NCI-H2029 (cell line): ENCODE measurements at regions not wholly inside any gene's neighbourhood (a gene's known extent, or its start where the extent isn't known, plus 50 kb on each side); places are given as distances from the start of the nearest gene placed in this dataset.

Source experiments
- DNase-seq: peaks from one replicate; lab custom pipeline; 2025; lab: John Stamatoyannopoulos, UW

DNA sequence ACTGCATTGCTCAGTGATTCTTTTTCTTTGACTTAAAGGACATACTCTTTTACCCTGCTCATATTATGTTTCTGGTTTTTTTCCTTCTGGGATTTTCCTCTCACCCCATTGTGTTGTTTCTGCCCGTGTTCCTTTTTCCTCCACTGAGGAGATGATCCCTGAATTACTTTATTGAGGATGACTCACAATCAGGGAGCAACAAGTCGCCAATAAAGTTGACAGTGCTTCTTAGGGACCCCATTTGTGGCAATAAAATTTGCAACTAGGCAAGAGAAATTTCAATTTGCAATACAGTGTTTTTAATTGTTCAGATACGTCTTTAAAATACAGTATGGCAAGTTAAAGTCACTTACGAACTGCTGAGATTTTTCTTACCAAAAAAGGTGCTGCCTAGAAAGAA, 217.9 kb downstream of the SOX4 start:
- DNase-seq, result no peak

DNA sequence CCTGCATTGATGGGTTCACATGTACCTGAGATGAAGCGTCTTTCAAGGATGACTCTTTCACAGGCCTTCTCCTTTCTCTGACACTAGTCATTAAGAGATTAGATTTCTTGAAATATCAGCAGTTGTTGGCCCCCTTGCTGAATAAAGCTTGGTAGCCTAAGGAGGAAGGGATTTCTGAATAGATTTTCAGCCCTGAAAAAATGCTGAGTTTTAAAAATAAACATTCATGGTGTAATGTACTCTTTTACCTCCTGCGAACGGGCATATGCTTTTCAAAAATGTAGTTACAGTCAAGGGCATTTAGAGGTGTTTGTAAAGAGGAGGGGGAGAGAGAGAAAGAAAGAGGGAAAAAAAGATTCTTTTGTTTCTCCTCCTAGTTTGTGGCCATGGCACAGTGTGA, 222.7 kb downstream of the SOX4 start:
- no peak for DNase-seq

DNA sequence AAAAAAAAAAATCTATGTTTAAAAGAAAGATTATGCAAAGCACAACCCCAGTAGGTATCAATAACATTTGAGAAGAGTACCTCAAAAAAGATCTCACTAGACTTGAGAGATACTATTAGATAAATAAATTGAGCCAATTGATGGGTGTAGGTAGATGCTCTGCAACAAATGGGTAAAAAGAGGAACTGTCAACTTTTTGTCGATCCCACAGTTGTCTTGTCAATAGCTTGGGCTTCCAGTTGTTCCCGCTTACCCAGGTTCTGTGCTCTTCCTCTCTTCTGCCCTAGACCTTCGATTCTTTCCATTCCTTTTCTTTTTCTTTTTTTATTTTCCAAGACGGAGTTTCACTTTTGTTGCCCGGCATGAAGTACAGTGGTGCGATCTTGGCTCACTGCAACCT, 226.9 kb downstream of the SOX4 start:
- no peak for DNase-seq

DNA sequence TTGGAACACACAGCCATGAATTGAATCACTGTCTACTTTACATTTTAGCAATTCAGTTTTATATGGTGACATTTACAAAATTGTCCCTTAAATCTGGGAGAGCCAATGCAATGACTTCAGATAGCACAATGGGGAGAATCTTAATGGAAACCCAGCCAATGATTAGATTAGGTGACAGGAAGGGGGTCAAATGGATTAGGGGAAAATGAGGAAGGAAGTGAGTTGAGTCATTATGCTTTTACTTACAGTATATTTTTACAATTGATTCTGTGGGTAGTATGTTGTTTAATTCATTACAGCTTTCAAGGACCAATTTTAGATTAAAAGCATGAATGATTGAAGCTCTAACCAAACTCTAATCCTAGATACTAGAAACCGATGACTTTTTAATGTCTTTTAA, 229.8 kb downstream of the SOX4 start:
- no peak for DNase-seq

DNA sequence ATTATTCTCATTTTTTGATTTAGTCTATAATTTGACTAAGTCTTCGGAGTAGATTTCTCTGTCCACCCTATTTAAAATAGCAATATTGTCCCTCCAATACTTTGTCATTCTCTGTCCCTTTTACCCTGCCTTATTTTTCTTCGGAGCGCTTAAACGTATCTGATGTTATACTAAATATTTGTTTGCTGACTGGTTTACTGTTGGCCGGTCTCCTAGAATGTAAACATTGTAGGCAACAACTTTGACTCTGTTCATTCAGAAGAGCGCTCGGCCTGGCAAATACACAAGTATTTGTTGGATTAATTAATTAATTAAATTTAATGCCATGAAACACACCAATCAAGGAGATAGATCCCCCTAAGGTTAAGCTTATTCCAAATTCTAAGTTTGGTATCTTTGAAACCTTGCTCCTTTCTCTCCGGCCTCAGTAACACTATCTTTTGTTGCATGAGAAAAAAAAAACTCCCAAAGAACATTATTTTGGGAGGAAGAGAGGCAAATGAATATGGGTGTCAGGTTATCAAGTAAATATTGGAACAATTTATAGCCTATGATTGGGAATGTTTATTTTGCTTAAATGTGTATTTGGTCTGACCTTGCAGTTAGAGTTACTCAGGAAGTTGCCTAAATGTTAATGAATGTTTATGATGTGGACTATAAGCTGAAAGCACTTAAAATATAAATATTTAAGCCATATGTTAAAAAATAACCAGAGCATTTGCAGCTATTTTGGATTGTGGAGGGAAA, 231.1 kb downstream of the SOX4 start:
- DNase-seq, result peak; percentile 68

DNA sequence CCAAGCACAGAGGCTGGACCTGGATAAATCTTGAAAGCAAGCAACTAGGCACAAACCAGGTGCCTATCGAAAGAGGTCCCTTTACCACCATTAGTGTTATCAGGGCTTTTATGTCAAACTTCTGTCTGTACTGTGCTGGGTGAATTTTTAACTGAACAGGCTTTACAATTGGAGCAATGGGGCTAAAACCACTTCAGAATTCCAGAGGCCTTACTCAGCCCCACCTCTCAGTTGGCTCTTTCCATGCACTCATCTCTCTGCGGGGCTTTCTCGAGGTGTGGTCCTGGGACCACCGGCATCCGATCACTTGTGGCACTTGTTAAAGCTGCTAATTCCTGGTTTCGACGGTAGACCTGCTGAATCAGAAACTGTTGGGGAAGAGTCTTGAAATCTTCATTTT, 232.5 kb downstream of the SOX4 start:
- DNase-seq, result no peak

DNA sequence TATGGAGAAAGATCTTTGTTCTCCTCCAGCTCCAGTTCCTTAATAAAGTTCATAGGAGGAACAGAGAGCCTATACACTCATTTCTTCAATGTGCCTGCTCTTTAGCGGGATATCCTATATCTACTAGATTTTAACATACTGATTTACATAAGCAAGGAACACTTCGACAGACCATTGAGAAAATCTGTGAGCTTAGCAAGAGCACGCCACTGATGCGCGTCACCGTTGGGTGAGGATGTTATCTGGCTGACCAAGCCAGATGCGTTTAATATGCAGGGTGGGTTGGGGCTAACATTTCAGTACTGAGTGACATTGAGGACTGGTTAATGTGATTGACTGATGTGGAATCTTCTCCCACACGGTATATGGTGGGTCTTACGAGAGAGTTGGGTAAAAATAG, 233.4 kb downstream of the SOX4 start:
- DNase-seq, result no peak

DNA sequence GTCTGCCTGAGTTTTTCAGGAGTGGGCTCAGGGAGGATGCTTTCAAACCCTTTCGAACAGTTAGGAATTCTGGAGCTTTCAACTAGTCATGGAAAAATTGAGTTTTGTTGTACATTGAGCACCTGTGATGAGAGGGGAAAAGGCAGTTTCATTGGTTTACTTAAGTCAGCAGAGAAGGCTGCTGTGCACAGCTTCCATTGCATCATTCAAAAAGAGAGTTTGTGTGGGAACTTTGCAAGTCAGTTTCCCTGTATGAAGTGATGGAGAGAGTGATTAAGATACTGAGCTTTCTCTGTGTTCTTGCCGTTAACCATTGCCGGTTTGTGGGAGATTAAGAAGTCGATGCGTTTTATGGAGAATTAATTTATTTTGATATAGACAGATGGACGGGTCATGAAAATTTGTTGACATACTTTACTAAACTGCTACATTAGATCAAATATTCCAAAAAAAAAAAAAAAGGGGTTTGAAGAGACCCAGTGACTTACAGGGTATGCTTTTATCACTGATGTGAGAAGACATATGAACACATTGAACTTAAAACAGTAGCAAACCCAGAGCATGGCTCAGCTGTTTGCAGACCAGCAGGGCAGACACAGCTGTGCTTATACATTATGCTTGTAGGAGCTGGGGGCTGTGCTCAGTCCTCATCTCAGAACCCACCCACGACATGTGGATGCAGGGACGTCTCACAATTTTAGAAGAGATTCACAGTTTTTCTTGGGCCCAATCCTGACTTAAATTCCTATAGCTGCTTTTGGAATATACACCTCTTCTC, 234.1 kb downstream of the SOX4 start:
- no peak for DNase-seq

DNA sequence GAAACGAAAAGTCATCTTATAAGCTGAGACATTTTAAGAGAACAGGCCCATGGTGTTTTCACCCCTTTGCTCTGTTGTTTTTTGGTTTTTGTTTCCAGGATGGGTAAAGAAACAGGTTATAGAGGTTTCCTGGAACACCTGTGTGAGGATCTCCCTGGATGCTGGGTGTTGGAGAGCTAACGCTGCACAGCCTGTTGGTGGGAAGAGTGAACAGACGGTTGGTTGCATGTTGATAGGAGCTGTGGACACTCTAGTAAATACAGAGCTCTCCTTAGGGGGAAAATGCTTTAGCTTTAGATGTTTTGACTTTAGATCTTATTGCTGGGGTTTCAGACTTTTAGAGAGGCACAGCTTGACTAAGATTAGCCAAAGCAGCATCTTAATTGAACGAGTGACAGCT, 235.2 kb downstream of the SOX4 start:
- no peak for DNase-seq

DNA sequence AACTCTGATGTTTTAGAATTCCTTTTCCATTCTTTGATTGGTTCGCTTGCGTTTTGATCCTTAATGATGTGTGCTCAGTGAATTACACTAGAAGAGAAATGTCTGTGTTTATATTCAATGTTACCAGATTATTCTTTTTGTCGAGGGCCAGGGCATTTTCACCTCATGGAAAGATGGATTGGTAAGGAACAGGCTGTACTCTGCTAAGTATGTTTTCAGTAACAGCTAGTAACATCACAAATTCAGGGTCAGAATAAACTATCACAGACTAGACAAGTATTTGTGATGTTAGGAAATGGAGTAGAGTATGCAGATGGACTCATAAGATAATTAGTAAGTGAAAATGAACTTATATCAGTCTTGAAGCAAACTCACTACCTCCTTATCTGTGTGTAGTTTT, 235.6 kb downstream of the SOX4 start:
- no peak for DNase-seq

DNA sequence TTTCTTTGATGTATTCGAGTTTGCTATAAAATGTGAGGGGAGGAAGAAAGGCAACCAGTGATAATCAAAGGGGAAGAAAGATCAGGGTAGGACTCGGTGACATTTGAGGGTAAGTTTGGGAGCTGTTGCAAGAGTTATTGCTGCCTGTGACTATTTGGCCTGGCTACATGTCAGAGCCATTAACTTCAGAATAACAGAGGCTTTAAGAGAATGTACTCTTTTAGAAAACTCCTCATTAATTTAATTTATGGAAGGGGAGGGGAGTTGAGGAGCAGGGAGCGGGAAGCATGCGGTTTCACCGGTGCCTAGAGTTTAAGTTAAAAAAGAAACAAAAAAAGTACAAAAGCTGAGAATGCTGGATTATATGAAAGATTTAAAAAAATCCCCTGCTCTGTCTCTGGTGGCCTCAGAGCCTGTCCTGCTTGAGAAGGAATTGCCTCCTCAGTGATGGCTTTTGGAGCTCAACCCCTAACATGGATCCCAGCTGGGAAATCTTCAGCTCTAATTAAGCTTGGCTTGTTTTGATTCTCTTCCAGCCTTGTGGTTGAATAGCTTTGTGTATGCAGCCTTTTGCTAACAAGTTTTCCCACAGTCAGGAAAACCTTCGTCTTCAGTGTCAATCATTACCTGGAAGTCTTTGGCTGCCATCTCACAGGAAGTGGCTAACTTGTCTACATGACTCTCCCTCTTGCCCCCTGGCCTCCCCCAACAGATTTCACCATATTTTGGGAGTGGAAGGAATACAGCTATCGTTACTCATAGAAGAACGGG, 238.2 kb downstream of the SOX4 start:
- DNase-seq, result no peak

DNA sequence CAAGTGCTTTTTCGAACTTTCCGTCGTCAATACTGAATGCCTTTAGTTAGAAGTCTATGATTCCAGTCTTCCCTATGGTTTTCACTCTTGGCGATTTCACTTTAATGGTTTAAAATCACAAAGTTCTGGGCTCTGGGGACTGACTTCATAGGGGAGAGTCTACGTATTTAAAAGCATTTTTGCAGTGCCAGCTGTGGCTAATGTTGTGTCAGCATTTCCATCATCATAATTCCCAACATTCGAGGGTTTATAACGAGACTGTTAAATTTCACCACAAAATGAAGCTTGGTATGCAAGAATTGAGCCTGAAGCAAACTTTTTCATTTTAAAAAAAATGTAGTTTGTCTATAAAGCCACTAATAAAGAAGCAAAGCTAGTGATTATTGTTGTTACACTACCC, 242.7 kb downstream of the SOX4 start:
- no peak for DNase-seq

DNA sequence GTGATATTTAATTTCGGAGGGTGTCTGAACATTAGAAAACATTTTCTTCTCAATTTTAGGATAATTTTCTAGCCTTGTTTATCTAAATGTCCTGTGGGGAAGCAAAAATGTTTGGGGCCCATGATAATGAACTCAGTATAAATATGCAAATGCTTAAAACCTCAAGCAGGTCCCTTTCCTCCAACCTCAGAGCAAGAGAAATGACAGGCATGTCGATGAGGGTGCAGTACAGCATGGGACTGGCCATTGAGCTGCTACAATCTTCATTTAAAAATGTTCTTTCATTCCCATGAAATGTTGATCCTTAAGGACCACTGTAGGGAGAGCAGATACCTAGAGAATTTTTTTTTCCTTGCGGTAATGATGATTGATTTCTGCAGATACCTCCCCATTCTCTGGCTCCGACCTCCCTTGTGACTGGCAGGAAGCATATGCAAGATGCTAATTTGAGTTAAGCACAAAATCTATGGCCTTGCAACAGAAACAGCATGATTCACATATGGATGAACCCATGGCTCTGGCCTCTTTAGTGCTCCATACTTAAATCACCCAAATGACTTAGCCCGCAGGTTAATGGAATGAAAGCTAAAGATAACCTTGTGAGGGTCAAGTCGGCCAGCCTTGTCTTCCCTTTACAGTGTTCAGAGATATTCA, 243.3 kb downstream of the SOX4 start:
- no peak for DNase-seq

DNA sequence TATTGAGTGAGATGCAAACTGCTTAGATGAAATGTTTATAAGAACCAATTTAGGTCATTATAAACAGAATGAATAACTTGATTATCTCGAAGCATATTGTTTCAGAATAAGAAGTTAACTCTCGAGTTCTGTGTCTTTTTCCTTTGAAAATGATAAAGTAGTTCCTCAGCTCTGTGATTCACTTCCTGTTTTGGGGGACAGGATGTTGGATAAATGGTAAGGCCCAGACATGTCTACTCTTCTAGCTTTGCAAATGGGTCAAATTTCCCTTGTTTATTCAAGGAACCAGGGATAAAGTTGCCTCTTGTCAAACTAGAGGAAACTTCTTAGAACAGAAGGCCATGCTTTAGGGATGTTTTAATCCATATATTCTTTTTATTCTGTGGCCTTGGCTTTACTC, 246.9 kb downstream of the SOX4 start:
- no peak for DNase-seq

DNA sequence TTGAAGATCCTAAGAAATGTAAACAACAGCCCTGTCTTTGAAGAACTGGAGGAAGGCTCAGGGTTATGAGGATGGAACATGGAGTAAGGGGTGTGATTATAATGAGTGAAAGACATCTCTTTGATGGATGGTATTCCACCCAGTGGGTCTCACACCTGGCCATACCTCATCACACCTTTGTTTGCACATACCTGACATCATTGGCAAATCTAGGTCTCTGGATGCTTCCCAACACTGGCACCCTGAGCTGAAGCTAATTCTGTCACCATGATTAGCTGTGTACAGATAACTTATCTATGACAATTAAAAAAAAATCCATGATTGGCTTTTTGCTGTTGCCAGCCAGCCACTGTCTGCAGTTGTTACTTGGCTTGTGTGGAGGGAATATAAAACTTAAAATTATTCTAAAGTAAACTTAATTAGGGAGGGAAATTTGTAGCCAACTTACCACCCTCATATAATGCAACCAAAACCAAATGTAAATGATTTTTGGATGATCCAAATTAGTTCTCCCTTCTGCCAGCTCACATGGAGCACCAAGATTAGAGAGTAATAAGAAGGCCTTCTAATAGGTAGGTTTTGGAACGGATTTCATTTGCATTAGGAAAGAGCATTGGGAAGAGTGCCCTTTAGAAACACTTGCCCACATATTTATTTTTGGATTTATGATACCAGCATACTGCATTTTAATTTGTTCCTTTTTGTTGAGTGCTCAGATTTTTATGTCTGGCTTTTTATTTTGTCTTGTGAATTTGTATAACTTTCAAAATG, 249.5 kb downstream of the SOX4 start:
- DNase-seq, result peak; percentile 88

DNA sequence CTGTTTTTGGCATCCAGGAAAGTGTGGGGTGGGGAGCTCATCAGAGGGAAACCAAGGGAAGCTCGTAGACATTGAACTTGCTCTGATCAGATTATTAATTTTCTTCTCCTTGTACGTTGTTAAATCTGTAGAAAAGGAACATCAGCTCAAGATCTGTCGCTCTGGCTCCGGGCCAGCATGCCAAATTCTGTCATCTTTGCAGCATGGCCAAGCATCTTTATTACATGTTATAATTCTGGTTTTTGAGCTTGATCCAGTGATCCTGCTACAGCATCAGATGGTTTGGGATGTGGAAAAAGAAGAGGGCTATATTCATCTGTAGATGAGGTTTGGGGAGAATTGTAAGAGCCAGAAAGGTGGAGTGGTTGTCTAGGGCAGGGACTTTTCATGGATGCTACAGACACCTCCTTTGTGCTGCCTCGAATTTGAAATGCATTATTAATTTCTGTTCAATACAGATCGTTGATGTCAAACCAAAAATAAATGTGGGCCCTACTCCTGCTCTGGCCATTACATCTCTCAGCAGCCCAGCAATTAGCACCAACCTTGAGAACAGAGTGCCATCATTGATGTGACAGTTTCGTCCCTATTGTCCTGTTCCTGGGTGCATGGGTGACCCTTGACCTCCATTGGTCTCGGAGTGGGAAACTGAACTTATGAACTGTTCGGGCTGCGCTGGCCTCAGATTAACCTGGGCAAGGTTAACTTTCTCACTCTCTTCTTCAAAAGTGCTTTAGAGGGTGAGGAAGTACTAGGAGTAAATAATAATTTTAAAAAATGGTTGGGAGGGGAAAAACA, 250.8 kb downstream of the SOX4 start:
- DNase-seq, result no peak

DNA sequence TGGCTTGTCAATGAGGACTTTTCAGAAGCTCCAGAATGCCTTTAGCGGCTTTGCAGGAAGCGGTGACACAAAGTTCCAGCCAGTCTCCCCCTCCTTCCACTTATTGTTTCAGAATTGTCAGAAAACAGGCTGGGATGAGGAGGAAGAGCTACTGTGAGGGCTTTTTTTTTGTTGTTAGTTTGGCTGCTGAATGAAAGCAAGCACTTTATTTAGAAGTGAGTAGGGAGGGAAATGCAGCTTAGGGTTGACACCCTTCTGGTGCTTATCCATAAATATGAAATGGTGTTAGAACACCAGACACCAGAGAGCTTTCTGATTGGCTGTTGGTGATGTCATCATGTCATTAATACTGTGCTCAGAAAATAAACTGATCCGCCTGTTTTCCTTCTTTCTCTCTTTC, 251.5 kb downstream of the SOX4 start:
- DNase-seq, result peak; percentile 86

DNA sequence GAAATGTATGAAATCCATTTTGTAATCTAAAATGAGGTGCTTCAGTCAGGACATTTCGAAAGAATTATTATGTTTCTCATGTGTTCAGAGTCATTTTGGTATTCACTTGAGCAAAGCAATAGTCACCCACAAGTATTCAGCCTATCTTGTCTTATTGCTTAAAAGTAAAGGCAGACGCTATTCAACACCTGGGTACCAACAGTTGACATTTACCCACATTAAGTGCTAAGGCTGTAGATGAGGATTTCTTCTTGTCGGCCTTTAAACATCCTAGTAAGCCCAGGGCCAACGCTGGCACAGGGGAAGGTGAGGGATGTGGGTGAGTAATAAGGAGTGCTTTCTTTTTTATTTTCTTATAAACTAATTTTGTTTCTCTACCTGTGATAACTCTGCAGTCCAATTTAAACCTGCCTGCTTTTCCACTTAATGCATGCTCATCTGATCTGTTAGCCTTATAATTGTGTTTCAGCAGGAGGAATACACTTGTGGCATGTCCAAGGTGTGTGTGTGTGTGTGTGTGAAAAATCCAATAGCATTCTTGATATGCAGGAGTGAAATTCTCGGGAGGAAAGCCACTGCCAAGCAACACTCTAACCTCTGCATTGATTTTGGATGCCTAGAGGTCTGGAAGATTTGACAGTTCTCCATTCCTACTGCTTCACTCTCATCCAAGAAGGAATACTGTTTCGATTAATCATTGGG, 252.0 kb downstream of the SOX4 start:
- no peak for DNase-seq

DNA sequence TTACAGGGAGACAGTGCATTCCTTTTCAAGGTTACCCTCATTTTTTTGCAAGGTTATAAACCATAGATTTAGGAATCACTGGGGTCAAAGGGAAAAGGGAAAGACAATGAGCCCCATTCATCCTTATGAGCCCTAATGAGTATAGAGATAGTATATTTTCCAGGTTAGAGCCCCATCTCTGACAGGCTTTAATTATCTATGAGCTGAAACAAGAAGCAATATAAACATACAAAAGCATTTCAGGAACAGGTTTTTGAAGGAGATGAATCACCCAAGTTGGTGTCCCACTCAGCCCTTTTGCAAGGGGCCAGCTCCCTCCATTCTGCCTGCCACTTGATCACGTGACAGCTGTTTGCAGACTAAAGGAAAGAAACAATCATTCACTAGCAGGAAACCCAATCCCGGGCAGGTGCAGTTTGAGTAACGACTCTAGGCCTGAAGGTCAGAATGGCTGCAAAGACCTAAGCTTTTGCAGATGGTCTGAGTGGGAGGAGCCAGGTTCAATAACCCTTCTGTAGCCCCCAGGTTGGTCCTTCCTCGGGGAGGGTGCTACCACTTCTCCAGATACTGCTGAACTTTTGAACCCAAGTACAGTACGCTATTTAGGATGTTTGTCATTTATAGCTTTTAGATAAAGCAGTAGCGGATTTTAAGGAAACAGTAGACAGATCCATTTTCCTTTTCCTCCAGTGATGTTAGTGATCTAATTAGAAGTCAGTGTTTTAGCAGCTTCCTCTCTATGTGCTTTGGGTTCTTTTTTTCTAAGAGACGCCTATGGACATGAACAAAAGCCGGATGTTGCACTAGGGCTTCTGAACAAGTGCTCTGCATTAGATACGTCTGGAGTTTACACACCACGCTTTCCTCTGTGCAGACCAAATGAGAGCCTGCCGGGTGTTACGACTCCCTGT, 253.2 kb downstream of the SOX4 start:
- peak; percentile 99 for DNase-seq
